Amygdala (tissue), 56 donors: ENCODE measurements at regions not wholly inside any gene's neighbourhood (a gene's known extent, or its start where the extent isn't known, plus 50 kb on each side); places are given as distances from the start of the nearest gene placed in this dataset.

Experiments used
- DNase-seq, 56 donors: peaks; one replicate each; lab custom pipeline; 2025; lab: John Stamatoyannopoulos, UW

DNA sequence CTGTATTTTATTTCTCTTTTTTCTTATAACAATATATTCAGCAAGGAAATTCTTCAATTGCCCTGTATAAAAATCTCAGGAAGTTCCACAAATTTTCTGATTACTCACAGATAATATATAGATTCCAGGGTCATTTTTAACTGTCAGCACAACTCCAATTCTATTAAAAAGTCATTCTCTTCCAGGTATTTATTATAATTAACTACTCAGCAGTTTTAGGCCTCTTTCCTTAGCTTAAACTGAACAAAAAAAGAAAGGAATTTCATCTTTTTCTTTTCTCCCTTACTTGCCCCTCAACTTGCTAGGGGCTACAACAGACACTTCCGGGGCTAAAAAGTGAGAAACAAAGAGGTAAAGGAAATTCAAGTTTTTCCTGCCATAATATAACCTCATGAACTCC, 358.9 kb upstream of the LRATD1 start:
- DNase-seq = no peak

DNA sequence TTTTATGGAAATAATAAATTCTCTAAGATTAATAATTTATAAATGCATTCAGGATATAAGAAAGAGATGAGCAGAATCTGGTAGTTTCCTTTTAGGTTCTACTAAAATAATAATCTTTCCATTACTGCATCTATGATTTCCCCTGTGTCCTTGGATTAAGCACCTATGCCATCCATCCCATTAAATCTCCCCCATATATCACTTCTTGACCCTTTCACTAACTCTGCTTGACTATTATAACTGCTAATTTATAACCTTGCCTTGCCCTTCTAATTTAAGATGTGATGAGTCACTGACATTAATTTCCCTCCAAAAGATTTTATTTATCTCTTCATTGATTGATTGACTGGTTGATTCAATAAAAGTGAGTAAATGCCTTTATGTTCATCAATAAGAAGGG, 348.3 kb upstream of the LRATD1 start:
- no peak for DNase-seq

DNA sequence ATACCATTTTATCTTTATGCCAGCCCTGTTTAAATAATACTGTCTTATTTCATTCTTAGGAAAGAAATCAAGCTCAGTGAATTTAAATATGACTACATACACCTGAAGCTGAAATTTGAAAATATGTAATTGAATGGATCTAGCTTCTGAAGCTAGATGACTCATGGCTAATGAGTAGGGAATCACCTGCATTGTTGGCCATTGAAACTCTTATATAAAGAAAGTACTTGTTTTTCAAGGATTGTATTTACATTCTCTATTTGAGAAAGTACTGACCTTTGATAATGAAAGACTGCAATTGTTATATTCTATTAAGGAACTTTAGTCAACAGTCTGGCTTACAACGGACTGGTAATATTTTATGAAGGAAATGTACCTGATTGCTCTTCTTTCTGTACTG, 346.7 kb upstream of the LRATD1 start:
- DNase-seq = no peak

DNA sequence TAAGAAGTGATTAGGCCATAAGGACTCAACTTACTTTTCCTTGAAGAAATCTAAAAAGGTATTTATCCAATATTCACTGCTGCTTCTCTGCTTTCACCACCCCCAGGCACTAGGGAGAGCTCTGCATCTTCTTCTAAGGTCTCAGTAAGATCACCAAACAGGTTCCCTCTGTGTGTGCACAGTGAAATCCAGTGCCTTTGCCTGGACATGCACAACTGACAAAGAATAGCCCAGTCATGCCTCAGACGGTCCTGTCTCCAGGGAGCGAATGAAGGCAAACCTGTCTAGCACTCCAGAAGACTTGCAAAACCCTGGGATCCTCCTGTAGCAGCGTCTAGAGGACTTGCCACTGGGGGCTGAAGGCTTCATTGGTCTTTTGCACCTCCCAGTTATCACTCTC, 344.5 kb upstream of the LRATD1 start:
- DNase-seq = no peak

GRCh38 chr2:14292964-14293363, 339.6 kb upstream of the LRATD1 start:
- no peak for DNase-seq

- DNase-seq = no peak
Observed at GRCh38 chr2:14297340-14297739, 335.2 kb upstream of the LRATD1 start.

DNA sequence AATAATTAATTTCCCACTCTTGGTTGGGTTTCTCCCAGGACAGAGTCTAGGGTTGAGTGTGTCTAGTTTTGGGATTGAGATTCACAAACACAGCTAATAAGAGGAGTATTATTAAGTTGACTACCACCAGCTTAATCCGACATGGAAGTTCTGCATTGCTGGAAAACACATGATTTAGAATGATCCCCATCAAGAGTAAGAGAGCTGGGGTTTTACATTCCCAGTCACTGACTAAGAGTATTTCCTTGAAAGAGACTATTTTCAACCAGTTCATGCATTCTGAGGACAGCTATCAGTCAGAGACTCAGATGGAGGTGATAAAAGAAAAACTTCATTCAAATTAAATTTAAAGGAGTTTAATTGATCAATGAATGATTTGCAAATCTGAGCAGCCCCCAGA, 334.6 kb upstream of the LRATD1 start:
- no peak for DNase-seq

DNA sequence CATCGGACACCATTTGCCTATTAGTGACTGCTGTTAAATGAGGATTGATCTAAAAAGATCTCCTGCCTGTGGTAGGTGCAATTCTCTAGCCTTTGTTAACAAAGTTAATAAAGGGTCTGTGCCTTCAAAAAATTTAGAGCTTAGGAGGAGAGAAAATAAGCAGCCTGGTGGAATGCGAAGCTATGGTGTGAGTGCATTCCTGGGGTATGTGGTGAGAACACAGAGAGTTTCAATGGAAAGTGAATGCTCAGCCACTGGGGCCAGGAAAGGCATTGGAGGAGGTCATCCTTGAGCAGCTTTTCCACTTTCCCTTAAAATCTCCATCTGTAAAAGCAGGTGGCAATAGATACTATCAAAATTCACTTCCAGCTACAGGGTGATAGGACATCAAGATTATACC, 331.2 kb upstream of the LRATD1 start:
- no peak for DNase-seq

DNA sequence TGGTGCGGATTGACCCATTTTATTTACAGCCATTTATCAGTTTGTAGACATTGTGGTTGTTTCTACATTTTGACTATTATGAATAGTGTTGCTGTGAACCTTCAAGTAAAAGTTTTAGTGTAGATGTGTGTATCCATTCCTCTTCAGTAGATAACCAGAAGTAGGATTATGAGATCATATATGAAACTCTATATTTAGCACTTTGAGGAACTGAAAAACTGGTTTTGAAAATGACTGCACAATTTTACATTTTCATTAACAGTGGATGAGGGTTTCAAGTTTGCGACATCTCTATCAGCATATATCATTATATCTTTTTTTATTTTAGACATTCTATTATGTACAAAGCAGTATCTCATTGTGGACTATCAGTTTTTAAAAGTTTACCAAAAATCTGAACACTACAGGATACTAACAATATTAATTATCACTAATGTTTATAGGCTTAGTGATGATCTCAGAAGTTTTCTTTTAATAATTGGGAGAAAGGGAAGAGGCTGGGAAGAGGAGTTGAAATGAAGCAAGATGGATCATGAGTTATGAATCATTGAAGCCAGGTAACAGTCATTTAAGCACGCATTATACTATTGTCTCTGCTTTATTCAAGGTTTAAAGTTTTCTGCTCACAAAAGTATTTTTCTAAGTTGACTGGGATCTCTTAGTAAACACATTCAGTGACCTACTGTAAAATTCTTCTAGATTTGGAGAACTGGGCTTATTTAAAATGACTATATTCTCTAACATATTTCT, 329.0 kb upstream of the LRATD1 start:
- no peak for DNase-seq

DNA sequence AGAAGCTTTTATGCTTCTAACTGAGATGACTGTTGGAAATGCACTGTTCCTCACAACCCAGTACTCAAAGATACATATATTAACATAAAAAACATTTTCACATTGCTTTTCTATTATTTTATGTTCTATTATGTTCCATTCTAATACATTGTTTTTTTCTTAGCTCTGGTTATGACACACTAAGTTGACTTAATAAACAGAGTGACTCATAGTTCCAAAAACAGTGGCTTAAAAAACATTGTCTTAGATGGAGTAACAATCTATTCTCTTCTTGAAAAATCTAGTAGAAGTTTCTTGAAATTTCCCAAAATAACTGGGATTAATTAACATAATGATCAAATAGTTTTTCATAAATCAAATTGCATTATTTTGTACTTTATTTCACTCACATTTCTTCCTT, 328.2 kb upstream of the LRATD1 start:
- DNase-seq = no peak

DNA sequence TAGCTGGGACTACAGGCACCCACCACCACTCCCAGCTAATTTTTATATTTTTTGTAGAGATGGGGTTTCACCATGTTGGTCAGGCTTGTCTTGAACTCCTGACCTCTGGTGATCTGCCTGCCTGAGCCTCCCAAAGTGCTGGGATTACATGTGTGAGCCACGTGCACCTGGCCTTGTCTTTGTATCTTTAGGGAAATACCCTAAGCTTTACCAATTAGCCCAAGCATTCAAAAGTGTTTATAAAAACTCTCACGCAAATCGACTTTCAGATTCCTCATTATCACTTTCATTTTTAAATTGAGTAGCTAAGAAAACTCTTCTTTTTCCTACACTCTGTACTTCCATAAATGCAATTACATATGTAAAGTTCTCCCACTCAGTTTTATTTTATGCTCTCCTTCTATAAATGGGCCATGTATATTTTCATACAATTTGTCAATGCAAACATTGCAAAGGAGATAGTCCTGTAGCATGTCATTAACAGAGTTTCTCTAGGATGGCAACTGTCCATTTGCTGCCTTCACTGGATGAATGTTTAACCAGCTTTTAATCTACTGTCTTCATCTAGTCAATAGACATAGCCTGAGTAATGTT, 326.2 kb upstream of the LRATD1 start:
- no peak for DNase-seq

- DNase-seq = no peak
Observed at GRCh38 chr2:14313341-14313740, 319.2 kb upstream of the LRATD1 start.

- DNase-seq = no peak
Observed at GRCh38 chr2:14316594-14316993, 315.9 kb upstream of the LRATD1 start.

- DNase-seq = no peak
Observed at GRCh38 chr2:14321357-14321756, 311.2 kb upstream of the LRATD1 start.

DNA sequence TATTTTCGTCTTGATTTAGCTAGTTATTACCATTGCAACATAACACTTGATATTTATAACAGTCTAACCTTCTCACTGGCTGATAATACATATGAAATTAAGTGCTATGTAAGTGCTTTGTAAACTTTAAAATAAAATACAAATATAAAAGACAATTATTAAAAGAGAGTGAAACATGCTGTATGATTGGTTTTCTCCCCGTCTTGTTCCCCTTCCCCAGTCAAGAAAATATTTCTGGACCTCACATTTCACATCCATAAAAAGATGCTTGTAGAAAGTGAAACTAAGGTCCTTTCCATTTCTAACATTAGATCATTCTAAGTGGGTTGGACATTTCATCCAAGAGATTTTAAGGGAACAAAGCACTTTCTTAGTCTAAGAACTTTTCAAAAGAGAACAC, 310.2 kb upstream of the LRATD1 start:
- no peak for DNase-seq

DNA sequence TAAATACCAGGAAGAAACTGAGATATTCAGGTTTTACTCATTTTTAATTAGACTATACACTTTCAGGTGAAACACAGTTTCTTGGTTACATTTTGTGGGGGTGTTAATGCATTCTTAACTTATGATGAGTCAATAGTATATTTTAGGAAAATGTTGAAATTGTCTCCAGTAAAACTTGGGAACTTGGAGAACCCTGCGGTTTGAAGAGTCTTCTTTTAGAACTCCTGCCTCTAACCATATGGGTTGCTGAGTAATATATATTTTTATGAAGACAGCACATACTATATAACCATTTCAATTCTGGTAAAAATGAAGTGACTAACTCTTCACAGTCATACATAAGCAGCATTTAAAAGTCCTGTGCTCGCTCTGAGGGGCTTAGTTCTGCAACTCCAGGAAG, 308.2 kb upstream of the LRATD1 start:
- DNase-seq = no peak

GRCh38 chr2:14330884-14331283, 301.6 kb upstream of the LRATD1 start:
- DNase-seq = no peak

GRCh38 chr2:14336759-14337382, 295.6 kb upstream of the LRATD1 start:
- no peak for DNase-seq

- DNase-seq = no peak
Observed at GRCh38 chr2:14340703-14341102, 291.8 kb upstream of the LRATD1 start.

GRCh38 chr2:14342313-14342712, 290.2 kb upstream of the LRATD1 start:
- no peak for DNase-seq

DNA sequence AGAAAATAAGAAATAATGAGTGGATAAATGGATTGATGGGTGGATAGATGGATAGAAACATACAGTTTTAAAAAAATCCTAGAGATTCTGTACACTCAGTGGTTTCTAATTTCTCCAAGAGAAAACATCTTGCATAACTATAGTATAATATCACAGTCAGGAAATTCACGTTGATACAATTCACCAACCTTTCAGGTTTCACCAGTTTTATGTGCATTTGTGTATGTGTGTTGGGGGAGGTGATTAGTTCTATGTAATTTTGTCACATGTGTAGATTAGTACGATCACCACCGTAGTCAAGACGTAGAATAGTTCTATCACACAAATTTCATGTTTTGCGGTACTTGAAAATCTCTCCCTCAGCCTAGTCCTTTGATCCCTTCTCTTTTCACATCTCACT, 288.2 kb upstream of the LRATD1 start:
- no peak for DNase-seq

DNA sequence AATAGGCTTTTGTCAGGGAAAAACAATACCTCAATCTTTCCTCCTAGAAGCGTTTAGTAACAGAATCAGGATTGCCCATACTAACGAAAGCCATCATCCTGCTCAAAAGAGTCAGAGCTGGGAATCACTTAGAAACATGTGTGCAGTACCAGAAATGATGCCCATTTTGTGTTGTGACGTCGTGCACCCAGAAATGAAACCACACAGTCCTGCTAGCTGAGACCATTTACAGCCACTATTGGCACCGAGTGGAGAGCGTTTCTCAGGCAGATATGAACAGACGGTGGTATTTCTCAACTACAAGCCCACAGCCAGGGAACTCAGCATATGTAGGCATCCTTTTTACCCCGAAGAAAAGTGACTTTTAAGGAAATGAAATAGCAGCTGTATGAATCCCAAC, 284.3 kb upstream of the LRATD1 start:
- peak in 3 of 56 donors; percentile 1 to 29 (median 19) for DNase-seq
